Gastrocnemius medialis (tissue), 4 donors: ENCODE measurements at regions not wholly inside any gene's neighbourhood (a gene's known extent, or its start where the extent isn't known, plus 50 kb on each side); places are given as distances from the start of the nearest gene placed in this dataset.

Experiments
- POLR2A ChIP-seq, 2 donors: fragments of 450-650 bp; IDR thresholded peaks; one replicate each; pipeline ENCODE4 v1.6.1; 2017; ENCODE audit warnings: antibody characterized with exemption in 2 of 2, mild to moderate bottlenecking in 2 of 2, moderate library complexity in 2 of 2
- TF ChIP-seq, protein P1 (sequence below), 5 experiments: fragments of 450-650 bp in 3 of 5; fragments of 200-600 bp in 2 of 5; sonication (generic) in 2 of 5; IDR thresholded peaks in 4 of 5; conservative IDR thresholded peaks in 1 of 5; 1 replicate in 4 of 5; 2 replicates in 1 of 5; pipeline ENCODE4 v1.5.1; 2016 to 2019; ENCODE audit warnings: antibody characterized with exemption in 5 of 5, mild to moderate bottlenecking in 3 of 5, moderate library complexity in 3 of 5

DNA sequence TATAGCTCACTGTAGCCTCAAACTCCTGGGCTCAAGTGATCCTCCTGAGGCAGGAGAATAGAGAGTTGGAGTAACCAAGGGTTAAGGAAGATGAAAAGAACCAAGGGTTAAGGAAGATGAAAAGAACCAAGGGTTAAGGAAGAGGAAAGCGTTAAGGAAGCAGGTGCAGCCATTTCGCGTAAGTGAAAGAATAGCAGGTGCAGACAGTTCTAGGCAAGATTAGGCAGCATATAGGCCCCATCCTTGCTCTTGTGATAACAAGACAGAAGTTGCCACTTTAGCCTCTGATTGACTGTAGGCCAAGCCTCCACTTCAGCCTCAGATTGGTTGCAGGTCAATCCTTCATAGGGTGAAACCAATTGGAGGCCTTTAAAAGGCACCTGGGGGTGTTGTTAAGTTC is 677.4 kb downstream of the PDCD6IP start:
- TF ChIP-seq, protein P1, sequence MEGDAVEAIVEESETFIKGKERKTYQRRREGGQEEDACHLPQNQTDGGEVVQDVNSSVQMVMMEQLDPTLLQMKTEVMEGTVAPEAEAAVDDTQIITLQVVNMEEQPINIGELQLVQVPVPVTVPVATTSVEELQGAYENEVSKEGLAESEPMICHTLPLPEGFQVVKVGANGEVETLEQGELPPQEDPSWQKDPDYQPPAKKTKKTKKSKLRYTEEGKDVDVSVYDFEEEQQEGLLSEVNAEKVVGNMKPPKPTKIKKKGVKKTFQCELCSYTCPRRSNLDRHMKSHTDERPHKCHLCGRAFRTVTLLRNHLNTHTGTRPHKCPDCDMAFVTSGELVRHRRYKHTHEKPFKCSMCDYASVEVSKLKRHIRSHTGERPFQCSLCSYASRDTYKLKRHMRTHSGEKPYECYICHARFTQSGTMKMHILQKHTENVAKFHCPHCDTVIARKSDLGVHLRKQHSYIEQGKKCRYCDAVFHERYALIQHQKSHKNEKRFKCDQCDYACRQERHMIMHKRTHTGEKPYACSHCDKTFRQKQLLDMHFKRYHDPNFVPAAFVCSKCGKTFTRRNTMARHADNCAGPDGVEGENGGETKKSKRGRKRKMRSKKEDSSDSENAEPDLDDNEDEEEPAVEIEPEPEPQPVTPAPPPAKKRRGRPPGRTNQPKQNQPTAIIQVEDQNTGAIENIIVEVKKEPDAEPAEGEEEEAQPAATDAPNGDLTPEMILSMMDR (IDR thresholded peaks at IDR 0.05 in 4 of 5, conservative IDR thresholded peaks at IDR 0.05 in 1 of 5), result no peak
- no peak for TF ChIP-seq POLR2A (IDR thresholded peaks at IDR 0.05)
